DND-41 (cell line): ENCODE measurements at regions not wholly inside any gene's neighbourhood (a gene's known extent, or its start where the extent isn't known, plus 50 kb on each side); places are given as distances from the start of the nearest gene placed in this dataset.

Experiments
- ATAC-seq: fragments of 200-7000 bp; cut with Tn5 transposase; 3 replicates; pipeline ENCODE4 v1.9.1; 2021; ENCODE audit warnings: low read depth; ENCODE audit not compliant: insufficient read depth
- DNase-seq: peaks from one replicate; pipeline ENCODE4 v3.0.0-alpha.2; 2020
- H2AFZ ChIP-seq: 2 replicates; pipeline ENCODE4 v1.6.0; 2012; ENCODE audit warnings: low read depth, low read length
- H3K27ac ChIP-seq: 2 replicates; pipeline ENCODE4 v1.5.1; 2012; ENCODE audit warnings: low read length, inconsistent platforms
- H3K27me3 ChIP-seq: fragments of 200-600 bp; sonication (generic); 2 replicates; pipeline ENCODE4 v1.6.0; 2012; ENCODE audit warnings: low read length, mild to moderate bottlenecking, inconsistent platforms; ENCODE audit not compliant: insufficient read depth, poor library complexity
- H3K36me3 ChIP-seq: 2 replicates; pipeline ENCODE4 v1.5.1; 2012; ENCODE audit warnings: low read length, inconsistent platforms; ENCODE audit not compliant: insufficient read depth
- H3K4me1 ChIP-seq: 2 replicates; pipeline ENCODE4 v1.5.1; 2012; ENCODE audit warnings: mild to moderate bottlenecking, low read length; ENCODE audit not compliant: insufficient read depth
- H3K4me2 ChIP-seq: 2 replicates; pipeline ENCODE4 v1.6.0; 2012; ENCODE audit warnings: mild to moderate bottlenecking, moderate library complexity, low read length, inconsistent platforms; ENCODE audit not compliant: insufficient read depth
- H3K4me3 ChIP-seq, 2 experiments: fragments of 200-600 bp in 1 of 2; shearing (Covaris generic) in 1 of 2; 2 replicates each; pipeline ENCODE4 v1.5.1; 2012 to 2016; ENCODE audit warnings: inconsistent platforms in 2 of 2, low read length in 2 of 2, mild to moderate bottlenecking in 2 of 2, low read depth in 1 of 2, moderate library complexity in 1 of 2
- H3K79me2 ChIP-seq: 2 replicates; pipeline ENCODE4 v1.6.0; 2012; ENCODE audit warnings: low read length, inconsistent platforms; ENCODE audit not compliant: insufficient read depth
- H3K9ac ChIP-seq: 2 replicates; pipeline ENCODE4 v1.6.0; 2012; ENCODE audit warnings: low read depth, mild to moderate bottlenecking, inconsistent platforms, low read length, moderate library complexity
- H3K9me3 ChIP-seq: 2 replicates; pipeline ENCODE4 v1.5.1; 2012; ENCODE audit warnings: low read length, moderate library complexity, mild to moderate bottlenecking, inconsistent platforms; ENCODE audit not compliant: insufficient read depth, severe bottlenecking
- H4K20me1 ChIP-seq: 2 replicates; pipeline ENCODE4 v1.6.0; 2012; ENCODE audit warnings: low read length; ENCODE audit not compliant: insufficient read depth
- EZH2 ChIP-seq: IDR thresholded peaks from 3 replicates; pipeline ENCODE4 v1.6.1; 2012; ENCODE audit warnings: borderline replicate concordance, low read depth, mild to moderate bottlenecking, moderate library complexity, low read length, inconsistent platforms; ENCODE audit not compliant: severe bottlenecking
- TF ChIP-seq, protein P1 (sequence below): IDR thresholded peaks from 2 replicates; pipeline ENCODE4 v1.5.1; 2012; ENCODE audit warnings: borderline replicate concordance, low read length, moderate library complexity, mild to moderate bottlenecking; ENCODE audit not compliant: poor library complexity, severe bottlenecking; ENCODE audit errors: extremely low read depth

DNA sequence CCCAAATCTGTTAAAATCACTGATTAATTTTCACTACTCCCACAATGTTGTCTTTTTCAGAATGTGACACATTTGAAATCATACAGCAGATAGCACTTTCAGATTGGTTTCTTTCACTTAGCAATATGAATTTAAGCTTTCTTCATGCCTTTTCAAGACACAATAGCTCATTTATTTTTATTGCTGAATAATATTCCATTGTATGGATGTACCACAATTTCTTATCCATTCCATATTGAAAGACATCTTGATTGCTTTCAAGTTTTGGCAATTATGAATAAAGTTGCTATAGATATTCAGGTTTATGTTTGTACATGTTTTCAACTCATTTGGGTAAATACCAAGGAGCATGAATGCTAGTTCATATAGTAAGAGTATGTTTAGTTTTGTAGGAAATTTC lies 2635.6 kb upstream of the PCDH20 start:
- Histone ChIP-seq H3K4me1 (no peaks in the 10 kb centered on the region), H3K4me2 (no peak overlapping the region), H3K36me3 (no peaks in the 10 kb centered on the region), H3K79me2 (no peaks in the 10 kb centered on the region), H3K4me3 (no peak overlapping the region), H3K9me3 (no peaks in the 10 kb centered on the region), H3K27ac (no peak overlapping the region), H3K9ac (no peak overlapping the region), H4K20me1 (no peaks in the 10 kb centered on the region), H2AFZ (no peak overlapping the region), H3K27me3 (no peaks in the 10 kb centered on the region)
- no peak for ATAC-seq
- no peak for DNase-seq
- TF ChIP-seq EZH2 = no peak
- TF ChIP-seq, protein P1, sequence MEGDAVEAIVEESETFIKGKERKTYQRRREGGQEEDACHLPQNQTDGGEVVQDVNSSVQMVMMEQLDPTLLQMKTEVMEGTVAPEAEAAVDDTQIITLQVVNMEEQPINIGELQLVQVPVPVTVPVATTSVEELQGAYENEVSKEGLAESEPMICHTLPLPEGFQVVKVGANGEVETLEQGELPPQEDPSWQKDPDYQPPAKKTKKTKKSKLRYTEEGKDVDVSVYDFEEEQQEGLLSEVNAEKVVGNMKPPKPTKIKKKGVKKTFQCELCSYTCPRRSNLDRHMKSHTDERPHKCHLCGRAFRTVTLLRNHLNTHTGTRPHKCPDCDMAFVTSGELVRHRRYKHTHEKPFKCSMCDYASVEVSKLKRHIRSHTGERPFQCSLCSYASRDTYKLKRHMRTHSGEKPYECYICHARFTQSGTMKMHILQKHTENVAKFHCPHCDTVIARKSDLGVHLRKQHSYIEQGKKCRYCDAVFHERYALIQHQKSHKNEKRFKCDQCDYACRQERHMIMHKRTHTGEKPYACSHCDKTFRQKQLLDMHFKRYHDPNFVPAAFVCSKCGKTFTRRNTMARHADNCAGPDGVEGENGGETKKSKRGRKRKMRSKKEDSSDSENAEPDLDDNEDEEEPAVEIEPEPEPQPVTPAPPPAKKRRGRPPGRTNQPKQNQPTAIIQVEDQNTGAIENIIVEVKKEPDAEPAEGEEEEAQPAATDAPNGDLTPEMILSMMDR = no peak

DNA sequence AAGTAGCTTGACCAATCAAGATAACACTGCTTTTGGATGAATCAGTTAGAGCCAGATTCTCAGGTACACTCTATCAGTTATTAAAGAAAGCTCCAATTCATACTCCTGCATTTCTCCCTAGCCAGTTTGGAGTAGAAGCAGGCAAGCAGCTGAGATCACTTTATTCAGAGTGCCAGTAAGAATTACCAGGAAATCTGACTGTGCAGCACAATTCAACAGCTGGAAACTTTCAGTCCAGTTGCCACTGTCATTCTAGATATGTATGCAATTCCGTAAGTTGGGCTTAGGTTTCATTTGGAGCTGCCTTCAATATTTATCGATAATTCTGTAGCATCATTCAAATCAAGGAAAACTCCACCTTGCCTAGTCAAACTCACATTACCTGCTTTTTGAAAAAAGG lies 2625.6 kb upstream of the PCDH20 start:
- Histone ChIP-seq H3K27me3 (no peaks in the 10 kb centered on the region), H3K36me3 (no peaks in the 10 kb centered on the region), H3K9me3 (no peaks in the 10 kb centered on the region), H3K4me2 (no peak overlapping the region), H4K20me1 (no peaks in the 10 kb centered on the region), H3K4me1 (no peaks in the 10 kb centered on the region), H3K4me3 (no peak overlapping the region), H2AFZ (no peak overlapping the region), H3K27ac (no peak overlapping the region), H3K9ac (no peak overlapping the region), H3K79me2 (no peaks in the 10 kb centered on the region)
- DNase-seq (no peak), ATAC-seq (no peak)
- TF ChIP-seq, protein P1 = no peak
- TF ChIP-seq EZH2 = no peak

DNA sequence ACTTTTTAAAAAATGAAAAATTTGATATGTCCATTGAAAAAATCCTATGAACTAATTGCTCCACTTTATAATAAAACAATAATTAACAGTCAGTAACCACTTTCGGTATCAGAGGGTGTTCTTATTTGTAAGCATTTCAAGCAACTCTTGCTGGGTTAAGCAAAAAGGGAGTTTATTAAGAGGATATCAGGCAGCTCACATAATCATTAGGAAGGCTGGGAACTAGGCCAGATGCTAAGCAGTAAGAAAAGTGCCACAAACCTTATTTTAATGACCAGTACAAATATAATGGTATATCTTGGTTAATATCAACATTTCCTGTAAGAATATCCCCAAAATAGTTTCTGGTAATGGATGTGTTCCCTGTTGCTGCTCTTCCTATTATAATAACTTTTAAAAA lies 2618.3 kb upstream of the PCDH20 start:
- Histone ChIP-seq H3K9ac (no peak overlapping the region), H3K79me2 (no peaks in the 10 kb centered on the region), H2AFZ (no peak overlapping the region), H4K20me1 (no peaks in the 10 kb centered on the region), H3K9me3 (no peaks in the 10 kb centered on the region), H3K4me3 (no peak overlapping the region), H3K4me1 (no peaks in the 10 kb centered on the region), H3K36me3 (no peaks in the 10 kb centered on the region), H3K4me2 (no peak overlapping the region), H3K27ac (no peak overlapping the region), H3K27me3 (no peaks in the 10 kb centered on the region)
- DNase-seq (no peak), ATAC-seq (no peak)
- TF ChIP-seq, protein P1 = no peak
- TF ChIP-seq EZH2 = no peak

DNA sequence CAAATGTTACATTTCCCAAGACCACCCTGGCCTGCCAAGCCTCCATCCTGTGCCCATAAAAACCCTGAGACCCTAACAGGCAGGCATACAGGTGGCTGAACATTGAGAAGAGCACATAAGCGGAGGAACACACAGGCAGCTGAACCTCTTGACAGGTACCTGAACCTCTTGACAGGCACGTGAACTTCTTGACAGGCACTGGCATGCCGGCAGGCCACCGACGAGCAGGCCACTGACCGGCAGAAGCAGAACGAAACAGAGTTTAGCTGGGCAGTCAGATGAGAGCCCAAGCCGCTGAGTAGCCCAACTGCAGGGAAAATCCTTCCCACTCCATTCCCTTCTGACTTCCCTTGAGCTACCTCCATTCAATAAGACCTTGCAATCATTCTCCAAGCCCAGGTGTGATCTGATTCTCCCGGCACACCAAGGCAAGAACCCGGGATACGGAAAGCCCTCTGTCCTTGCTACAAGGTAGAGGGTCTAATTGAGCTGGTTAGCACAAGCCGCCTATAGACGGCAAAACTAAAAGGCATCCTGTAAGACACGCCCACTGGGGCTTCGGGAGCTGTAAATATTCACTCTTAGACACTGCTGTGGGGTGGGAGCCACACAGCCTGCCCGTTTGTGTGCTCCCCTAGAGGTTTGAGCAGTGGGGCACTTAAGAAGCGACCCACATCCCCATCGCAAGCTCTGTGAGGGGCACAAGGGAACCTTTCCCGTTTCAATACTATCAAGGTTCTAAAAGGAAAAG lies 2613.9 kb upstream of the PCDH20 start:
- H3K9me3 ChIP-seq = no peaks in the 10 kb centered on the region
- ATAC-seq (no peak), DNase-seq (no peak)
- no peak overlapping the region for H3K4me2 ChIP-seq
- no peaks in the 10 kb centered on the region for H3K4me1 ChIP-seq
- no peak for TF ChIP-seq EZH2
- TF ChIP-seq, protein P1 = no peak
- no peak overlapping the region for H3K4me3 ChIP-seq
- H3K27ac ChIP-seq = no peak overlapping the region
- no peaks in the 10 kb centered on the region for H3K79me2 ChIP-seq
- H3K36me3 ChIP-seq = no peaks in the 10 kb centered on the region
- H2AFZ ChIP-seq = no peak overlapping the region
- no peaks in the 10 kb centered on the region for H3K27me3 ChIP-seq
- no peaks in the 10 kb centered on the region for H4K20me1 ChIP-seq
- no peak overlapping the region for H3K9ac ChIP-seq
